Right lobe of liver (tissue), 6 donors: ENCODE measurements at regions not wholly inside any gene's neighbourhood (a gene's known extent, or its start where the extent isn't known, plus 50 kb on each side); places are given as distances from the start of the nearest gene placed in this dataset.
A peak's percentile ranks its signal among the peaks of the same experiment; 100 is the strongest.

Source experiments
- ATAC-seq, 4 donors: fragments of 200-7000 bp; cut with Tn5 transposase; one replicate each; pipeline ENCODE4 v1.9.1; 2020; ENCODE audit warnings: mild to moderate bottlenecking in 4 of 4, moderate library complexity in 4 of 4
- DNase-seq, 3 donors: peaks; one replicate each; pipeline ENCODE4 v3.0.0-alpha.2; 2020
- H3K27ac ChIP-seq, 3 donors: fragments of 200-600 bp; one replicate each; pipeline ENCODE4 v1.8.0; 2022
- H3K27me3 ChIP-seq, 2 donors: fragments of 200-600 bp; one replicate each; pipeline ENCODE4 v1.8.0; 2022
- H3K36me3 ChIP-seq, 4 donors: fragments of 200-600 bp; sonication (generic) in 1 of 4; one replicate each; pipeline versions ENCODE4 v1.5.1 to v1.8.0; 2017 to 2022; ENCODE audit warnings: control low read depth in 1 of 4
- H3K4me1 ChIP-seq, 4 donors: fragments of 200-600 bp; sonication (generic) in 1 of 4; one replicate each; pipeline versions ENCODE4 v1.5.1 to v1.8.0; 2017 to 2022; ENCODE audit warnings: control low read depth in 1 of 4
- H3K4me3 ChIP-seq, 3 donors: fragments of 200-600 bp; one replicate each; pipeline ENCODE4 v1.8.0; 2022
- H3K9me3 ChIP-seq, 4 donors: fragments of 200-600 bp; sonication (generic) in 1 of 4; one replicate each; pipeline versions ENCODE4 v1.5.1 to v1.8.0; 2017 to 2022; ENCODE audit warnings: control low read depth in 1 of 4
- POLR2A ChIP-seq: fragments of 450-650 bp; IDR thresholded peaks from one replicate; pipeline ENCODE4 v1.6.1; 2017; ENCODE audit warnings: antibody characterized with exemption, mild to moderate bottlenecking
- WGBS: methylation state at CpG from one replicate; pipeline ENCODE4 v1.1.6; 2018; ENCODE audit warnings: low coverage, low lambda C conversion rate; ENCODE audit not compliant: insufficient coverage; ENCODE audit errors: missing lambda C conversion rate; 5-methylcytosine and 5-hydroxymethylcytosine counted together
- intact Hi-C, 2 donors: fragments of 100-400 bp; cut with DNase I; formaldehyde crosslinking; loops; one replicate each; pipeline versions ENCODE4 v1.11.2 to v1.14.1; 2022
- TF ChIP-seq, protein P1 (sequence below), 4 donors: fragments of 200-600 bp in 3 of 4; fragments of 450-650 bp in 1 of 4; IDR thresholded peaks; one replicate each; pipeline versions ENCODE4 v1.5.1 to v1.8.0; 2016 to 2022; ENCODE audit warnings: antibody characterized with exemption in 4 of 4, mild to moderate bottlenecking in 2 of 4
- donor health status: DM: no; HTN: yes; CAD: no.
- donor health status: DM: no; HTN: no; CAD: no.
- donor health status: DM: no; HTN: no; CAD: no.
- donor health status: DM: no; HTN: yes; CAD: no.
- donor health status: DM: no; HTN: yes; CAD: no.

GRCh38 chr20:11687546-11688292 is 230.0 kb upstream of the BTBD3 start:
- DNase-seq (no peak), ATAC-seq (peak; percentile 91 to 98 (median 96))
- Histone ChIP-seq H3K9me3 (no peaks in the 10 kb centered on the region), H3K36me3 (no peaks in the 10 kb centered on the region), H3K27ac (peak overlapping the region in 2 of 3 donors; percentile 40 to 67), H3K4me1 (peaks cover 0 to 4% (median 0%) of the 10 kb centered on the region in 4 donors), H3K27me3 (no peaks in the 10 kb centered on the region), H3K4me3 (peak overlapping the region; percentile 41 to 51 (median 45))
- TF ChIP-seq POLR2A: peak; percentile 43
- TF ChIP-seq, protein P1, sequence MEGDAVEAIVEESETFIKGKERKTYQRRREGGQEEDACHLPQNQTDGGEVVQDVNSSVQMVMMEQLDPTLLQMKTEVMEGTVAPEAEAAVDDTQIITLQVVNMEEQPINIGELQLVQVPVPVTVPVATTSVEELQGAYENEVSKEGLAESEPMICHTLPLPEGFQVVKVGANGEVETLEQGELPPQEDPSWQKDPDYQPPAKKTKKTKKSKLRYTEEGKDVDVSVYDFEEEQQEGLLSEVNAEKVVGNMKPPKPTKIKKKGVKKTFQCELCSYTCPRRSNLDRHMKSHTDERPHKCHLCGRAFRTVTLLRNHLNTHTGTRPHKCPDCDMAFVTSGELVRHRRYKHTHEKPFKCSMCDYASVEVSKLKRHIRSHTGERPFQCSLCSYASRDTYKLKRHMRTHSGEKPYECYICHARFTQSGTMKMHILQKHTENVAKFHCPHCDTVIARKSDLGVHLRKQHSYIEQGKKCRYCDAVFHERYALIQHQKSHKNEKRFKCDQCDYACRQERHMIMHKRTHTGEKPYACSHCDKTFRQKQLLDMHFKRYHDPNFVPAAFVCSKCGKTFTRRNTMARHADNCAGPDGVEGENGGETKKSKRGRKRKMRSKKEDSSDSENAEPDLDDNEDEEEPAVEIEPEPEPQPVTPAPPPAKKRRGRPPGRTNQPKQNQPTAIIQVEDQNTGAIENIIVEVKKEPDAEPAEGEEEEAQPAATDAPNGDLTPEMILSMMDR (IDR thresholded peaks at IDR 0.05): no peak
- WGBS: 35% methylated on average over 7 of the region's 7 CpGs
- intact Hi-C loops: no loop called here

- Histone ChIP-seq H3K36me3 (no peaks in the 10 kb centered on the region), H3K9me3 (no peaks in the 10 kb centered on the region), H3K27ac (no peak overlapping the region), H3K27me3 (no peaks in the 10 kb centered on the region), H3K4me3 (no peak overlapping the region), H3K4me1 (peaks cover 0 to 4% (median 0%) of the 10 kb centered on the region in 4 donors)
- no peak for DNase-seq
- 64% methylated on average over 2 of the region's 2 CpGs for WGBS
- TF ChIP-seq, protein P1 (IDR thresholded peaks at IDR 0.05): no peak
- no peak for TF ChIP-seq POLR2A
- intact Hi-C loops: no loop called here
- ATAC-seq: no peak
Measured at GRCh38 chr20:11689262-11689661, 228.4 kb upstream of the BTBD3 start.

- no peaks in the 10 kb centered on the region for H3K9me3 ChIP-seq
- no peak overlapping the region for H3K4me3 ChIP-seq
- 63% methylated on average over 3 of the region's 3 CpGs for WGBS
- H3K27ac ChIP-seq: no peak overlapping the region
- H3K36me3 ChIP-seq: no peaks in the 10 kb centered on the region
- no peak for DNase-seq
- H3K4me1 ChIP-seq: peaks cover 0 to 4% (median 0%) of the 10 kb centered on the region in 4 donors
- TF ChIP-seq, protein P1 (IDR thresholded peaks at IDR 0.05): no peak
- TF ChIP-seq POLR2A: no peak
- ATAC-seq: no peak
- intact Hi-C loops: no loop called here
- H3K27me3 ChIP-seq: no peaks in the 10 kb centered on the region
Measured at GRCh38 chr20:11691766-11692165, 225.9 kb upstream of the BTBD3 start.

DNA sequence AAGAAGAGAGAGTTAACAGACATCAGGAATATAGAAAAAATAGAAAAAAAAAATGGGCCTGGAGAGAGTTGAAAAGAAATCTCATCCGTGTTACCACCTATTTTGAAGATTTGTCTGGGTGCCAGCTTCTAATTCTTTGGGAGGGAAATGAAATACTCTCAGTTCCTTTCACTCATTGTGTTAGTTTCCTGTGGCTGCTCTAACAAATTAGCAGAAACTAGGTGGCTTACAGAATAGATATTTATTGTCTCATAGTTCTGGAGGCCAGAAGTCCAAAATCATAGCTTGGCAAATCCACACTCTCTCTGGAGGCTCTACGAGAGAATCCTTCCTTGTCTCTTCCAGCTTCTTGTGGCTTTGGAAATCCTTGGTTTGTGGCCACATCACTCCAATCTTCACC is 225.1 kb upstream of the BTBD3 start:
- H3K27me3 ChIP-seq: no peaks in the 10 kb centered on the region
- no peaks in the 10 kb centered on the region for H3K4me1 ChIP-seq
- TF ChIP-seq, protein P1 (IDR thresholded peaks at IDR 0.05): no peak
- TF ChIP-seq POLR2A: no peak
- no peaks in the 10 kb centered on the region for H3K9me3 ChIP-seq
- H3K36me3 ChIP-seq: no peaks in the 10 kb centered on the region
- ATAC-seq (no peak), DNase-seq (no peak)
- H3K4me3 ChIP-seq: no peak overlapping the region
- no peak overlapping the region for H3K27ac ChIP-seq
- WGBS: 68% methylated on average over 2 of the region's 2 CpGs
- intact Hi-C loops: no loop called here
